ENCODE measurements at regions not wholly inside any gene's neighbourhood (a gene's known extent, or its start where the extent isn't known, plus 50 kb on each side); places are given as distances from the start of the nearest gene placed in this dataset.

DNA sequence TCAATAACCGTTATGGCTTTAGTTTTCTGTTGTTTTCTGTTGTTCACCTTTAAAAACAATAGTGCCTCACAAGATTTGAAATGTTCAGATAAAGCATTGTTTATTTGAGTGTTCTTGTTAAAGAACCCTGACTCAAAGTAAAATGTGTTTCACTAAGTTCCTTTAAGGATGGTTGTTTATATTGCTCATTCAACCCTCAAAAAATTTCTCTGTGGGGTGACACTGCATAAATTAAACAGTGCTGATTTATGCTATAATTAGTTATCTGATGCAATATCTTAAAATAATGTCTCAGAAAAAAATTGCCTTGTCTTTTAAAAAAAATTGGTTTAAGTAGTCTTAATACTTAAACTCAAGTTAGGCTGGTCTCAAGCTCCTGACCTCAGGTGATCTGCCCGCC, 775.1 kb downstream of the FLRT2 start:
- Histone ChIP-seq H3K79me2 (ENCODE audit: control insufficient read depth, insufficient read depth, low read length) (no peaks in the 10 kb centered on the region), H3K9me3 (replicated peaks; ENCODE audit: control insufficient read depth, insufficient read depth, low read length) (no peaks in the 10 kb centered on the region), H2AFZ (ENCODE audit: control insufficient read depth, low read depth, low read length) (no peak overlapping the region), H3K27me3 (replicated peaks in 1 of 2; ENCODE audit: control insufficient read depth in 2 of 2, insufficient read depth in 2 of 2, low read length in 1 of 2) (no peaks in the 10 kb centered on the region), H3K9ac (ENCODE audit: control insufficient read depth, insufficient read depth, low read length) (no peak overlapping the region), H4K20me1 (ENCODE audit: control insufficient read depth, insufficient read depth) (no peaks in the 10 kb centered on the region), H3K27ac (ENCODE audit: control insufficient read depth, insufficient read depth) (no peak overlapping the region), H3K4me3 (no peak overlapping the region), H3K4me2 (ENCODE audit: control insufficient read depth, insufficient read depth) (no peak overlapping the region), H3K36me3 (ENCODE audit: control insufficient read depth in 2 of 2, insufficient read depth in 2 of 2, low read length in 1 of 2) (no peaks in the 10 kb centered on the region), H3K4me1 (ENCODE audit: control insufficient read depth, insufficient read depth, low read length) (no peaks in the 10 kb centered on the region)
- BruUV-seq (replicated peaks), result no TSS peak
- FAIRE-seq (no peak), ATAC-seq (no peak), DNase-seq (ENCODE audit: low read depth, low spot score) (no peak)
- in situ Hi-C loops (cut with MboI), result no loop called here
- 2% methylated on average over 2 of the region's 2 CpGs for WGBS (ENCODE audit: insufficient coverage, insufficient replicate concordance, low lambda C conversion rate, missing lambda C conversion rate)
- ChIA-PET RAD21 (ENCODE audit: unreplicated experiment) (no interaction called here), POLR2A (no interaction called here), SMC1A (ENCODE audit: uncharacterized antibody, unreplicated experiment) (no interaction called here), CTCF (no interaction called here)
- intact Hi-C loops (cut with micrococcal nuclease; ENCODE audit: unreplicated experiment), result no loop called here
- TF ChIP-seq, protein P1, sequence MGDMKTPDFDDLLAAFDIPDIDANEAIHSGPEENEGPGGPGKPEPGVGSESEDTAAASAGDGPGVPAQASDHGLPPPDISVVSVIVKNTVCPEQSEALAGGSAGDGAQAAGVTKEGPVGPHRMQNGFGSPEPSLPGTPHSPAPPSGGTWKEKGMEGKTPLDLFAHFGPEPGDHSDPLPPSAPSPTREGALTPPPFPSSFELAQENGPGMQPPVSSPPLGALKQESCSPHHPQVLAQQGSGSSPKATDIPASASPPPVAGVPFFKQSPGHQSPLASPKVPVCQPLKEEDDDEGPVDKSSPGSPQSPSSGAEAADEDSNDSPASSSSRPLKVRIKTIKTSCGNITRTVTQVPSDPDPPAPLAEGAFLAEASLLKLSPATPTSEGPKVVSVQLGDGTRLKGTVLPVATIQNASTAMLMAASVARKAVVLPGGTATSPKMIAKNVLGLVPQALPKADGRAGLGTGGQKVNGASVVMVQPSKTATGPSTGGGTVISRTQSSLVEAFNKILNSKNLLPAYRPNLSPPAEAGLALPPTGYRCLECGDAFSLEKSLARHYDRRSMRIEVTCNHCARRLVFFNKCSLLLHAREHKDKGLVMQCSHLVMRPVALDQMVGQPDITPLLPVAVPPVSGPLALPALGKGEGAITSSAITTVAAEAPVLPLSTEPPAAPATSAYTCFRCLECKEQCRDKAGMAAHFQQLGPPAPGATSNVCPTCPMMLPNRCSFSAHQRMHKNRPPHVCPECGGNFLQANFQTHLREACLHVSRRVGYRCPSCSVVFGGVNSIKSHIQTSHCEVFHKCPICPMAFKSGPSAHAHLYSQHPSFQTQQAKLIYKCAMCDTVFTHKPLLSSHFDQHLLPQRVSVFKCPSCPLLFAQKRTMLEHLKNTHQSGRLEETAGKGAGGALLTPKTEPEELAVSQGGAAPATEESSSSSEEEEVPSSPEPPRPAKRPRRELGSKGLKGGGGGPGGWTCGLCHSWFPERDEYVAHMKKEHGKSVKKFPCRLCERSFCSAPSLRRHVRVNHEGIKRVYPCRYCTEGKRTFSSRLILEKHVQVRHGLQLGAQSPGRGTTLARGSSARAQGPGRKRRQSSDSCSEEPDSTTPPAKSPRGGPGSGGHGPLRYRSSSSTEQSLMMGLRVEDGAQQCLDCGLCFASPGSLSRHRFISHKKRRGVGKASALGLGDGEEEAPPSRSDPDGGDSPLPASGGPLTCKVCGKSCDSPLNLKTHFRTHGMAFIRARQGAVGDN (IDR thresholded peaks at IDR 0.05), result no peak
- TF ChIP-seq ASH2L (IDR thresholded peaks at IDR 0.05; ENCODE audit: borderline replicate concordance, low read depth), result no peak
- no peak for TF ChIP-seq SUPT20H (IDR thresholded peaks at IDR 0.05; ENCODE audit: borderline replicate concordance, control insufficient read depth, low read depth, low read length)
- TF ChIP-seq CBX3 (IDR thresholded peaks at IDR 0.05; ENCODE audit: borderline replicate concordance, low read depth), result no peak
- TF ChIP-seq SMARCA5 (IDR thresholded peaks at IDR 0.05), result no peak
- TF ChIP-seq CHD2 (IDR thresholded peaks at IDR 0.05; ENCODE audit: borderline replicate concordance, low read depth, low read length), result no peak
- TF ChIP-seq, protein P2, sequence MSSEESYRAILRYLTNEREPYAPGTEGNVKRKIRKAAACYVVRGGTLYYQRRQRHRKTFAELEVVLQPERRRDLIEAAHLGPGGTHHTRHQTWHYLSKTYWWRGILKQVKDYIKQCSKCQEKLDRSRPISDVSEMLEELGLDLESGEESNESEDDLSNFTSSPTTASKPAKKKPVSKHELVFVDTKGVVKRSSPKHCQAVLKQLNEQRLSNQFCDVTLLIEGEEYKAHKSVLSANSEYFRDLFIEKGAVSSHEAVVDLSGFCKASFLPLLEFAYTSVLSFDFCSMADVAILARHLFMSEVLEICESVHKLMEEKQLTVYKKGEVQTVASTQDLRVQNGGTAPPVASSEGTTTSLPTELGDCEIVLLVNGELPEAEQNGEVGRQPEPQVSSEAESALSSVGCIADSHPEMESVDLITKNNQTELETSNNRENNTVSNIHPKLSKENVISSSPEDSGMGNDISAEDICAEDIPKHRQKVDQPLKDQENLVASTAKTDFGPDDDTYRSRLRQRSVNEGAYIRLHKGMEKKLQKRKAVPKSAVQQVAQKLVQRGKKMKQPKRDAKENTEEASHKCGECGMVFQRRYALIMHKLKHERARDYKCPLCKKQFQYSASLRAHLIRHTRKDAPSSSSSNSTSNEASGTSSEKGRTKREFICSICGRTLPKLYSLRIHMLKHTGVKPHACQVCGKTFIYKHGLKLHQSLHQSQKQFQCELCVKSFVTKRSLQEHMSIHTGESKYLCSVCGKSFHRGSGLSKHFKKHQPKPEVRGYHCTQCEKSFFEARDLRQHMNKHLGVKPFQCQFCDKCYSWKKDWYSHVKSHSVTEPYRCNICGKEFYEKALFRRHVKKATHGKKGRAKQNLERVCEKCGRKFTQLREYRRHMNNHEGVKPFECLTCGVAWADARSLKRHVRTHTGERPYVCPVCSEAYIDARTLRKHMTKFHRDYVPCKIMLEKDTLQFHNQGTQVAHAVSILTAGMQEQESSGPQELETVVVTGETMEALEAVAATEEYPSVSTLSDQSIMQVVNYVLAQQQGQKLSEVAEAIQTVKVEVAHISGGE (CRISPR knock-in tag; IDR thresholded peaks at IDR 0.05), result no peak
- TF ChIP-seq HCFC1 (IDR thresholded peaks at IDR 0.05; ENCODE audit: low read length), result no peak
- TF ChIP-seq CBX5 (IDR thresholded peaks at IDR 0.05; ENCODE audit: low read depth), result no peak
- TF ChIP-seq FOXK2 (IDR thresholded peaks at IDR 0.05), result no peak
- no peak for TF ChIP-seq ZNF384 (IDR thresholded peaks at IDR 0.05; ENCODE audit: borderline replicate concordance, low read depth, low read length)
- TF ChIP-seq, protein P3, sequence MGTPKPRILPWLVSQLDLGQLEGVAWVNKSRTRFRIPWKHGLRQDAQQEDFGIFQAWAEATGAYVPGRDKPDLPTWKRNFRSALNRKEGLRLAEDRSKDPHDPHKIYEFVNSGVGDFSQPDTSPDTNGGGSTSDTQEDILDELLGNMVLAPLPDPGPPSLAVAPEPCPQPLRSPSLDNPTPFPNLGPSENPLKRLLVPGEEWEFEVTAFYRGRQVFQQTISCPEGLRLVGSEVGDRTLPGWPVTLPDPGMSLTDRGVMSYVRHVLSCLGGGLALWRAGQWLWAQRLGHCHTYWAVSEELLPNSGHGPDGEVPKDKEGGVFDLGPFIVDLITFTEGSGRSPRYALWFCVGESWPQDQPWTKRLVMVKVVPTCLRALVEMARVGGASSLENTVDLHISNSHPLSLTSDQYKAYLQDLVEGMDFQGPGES (IDR thresholded peaks at IDR 0.05), result no peak
- no peak for TF ChIP-seq BHLHE40 (IDR thresholded peaks at IDR 0.05; ENCODE audit: borderline replicate concordance in 1 of 2, low read depth in 2 of 2, low read length in 1 of 2)
- TF ChIP-seq ETV6 (conservative IDR thresholded peaks at IDR 0.05 in 1 of 2, IDR thresholded peaks at IDR 0.05 in 1 of 2; ENCODE audit: borderline replicate concordance in 1 of 2, low read depth in 1 of 2), result no peak
- TF ChIP-seq, protein P4, sequence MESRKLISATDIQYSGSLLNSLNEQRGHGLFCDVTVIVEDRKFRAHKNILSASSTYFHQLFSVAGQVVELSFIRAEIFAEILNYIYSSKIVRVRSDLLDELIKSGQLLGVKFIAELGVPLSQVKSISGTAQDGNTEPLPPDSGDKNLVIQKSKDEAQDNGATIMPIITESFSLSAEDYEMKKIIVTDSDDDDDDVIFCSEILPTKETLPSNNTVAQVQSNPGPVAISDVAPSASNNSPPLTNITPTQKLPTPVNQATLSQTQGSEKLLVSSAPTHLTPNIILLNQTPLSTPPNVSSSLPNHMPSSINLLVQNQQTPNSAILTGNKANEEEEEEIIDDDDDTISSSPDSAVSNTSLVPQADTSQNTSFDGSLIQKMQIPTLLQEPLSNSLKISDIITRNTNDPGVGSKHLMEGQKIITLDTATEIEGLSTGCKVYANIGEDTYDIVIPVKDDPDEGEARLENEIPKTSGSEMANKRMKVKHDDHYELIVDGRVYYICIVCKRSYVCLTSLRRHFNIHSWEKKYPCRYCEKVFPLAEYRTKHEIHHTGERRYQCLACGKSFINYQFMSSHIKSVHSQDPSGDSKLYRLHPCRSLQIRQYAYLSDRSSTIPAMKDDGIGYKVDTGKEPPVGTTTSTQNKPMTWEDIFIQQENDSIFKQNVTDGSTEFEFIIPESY (IDR thresholded peaks at IDR 0.05), result no peak
